Spinal cord (tissue), 9 donors: ENCODE measurements at regions not wholly inside any gene's neighbourhood (a gene's known extent, or its start where the extent isn't known, plus 50 kb on each side); places are given as distances from the start of the nearest gene placed in this dataset.

Experiments
- DNase-seq, 6 donors: peaks; one replicate each; pipeline versions ENCODE4 v3.0.0 to v3.0.0-alpha.2; 2013 to 2015; ENCODE audit warnings: low spot score in 6 of 6, low read depth in 4 of 6
- H3K27ac ChIP-seq: one replicate; pipeline ENCODE4 v1.5.1; 2013; ENCODE audit warnings: low read depth, low read length, control low read depth
- H3K27me3 ChIP-seq: one replicate; pipeline ENCODE4 v1.6.1; 2013; ENCODE audit warnings: low read length; ENCODE audit not compliant: control insufficient read depth, insufficient read depth
- H3K36me3 ChIP-seq: one replicate; pipeline ENCODE4 v1.6.1; 2013; ENCODE audit warnings: low read length; ENCODE audit not compliant: control insufficient read depth, insufficient read depth
- H3K4me1 ChIP-seq: one replicate; pipeline ENCODE4 v1.6.1; 2013; ENCODE audit warnings: low read length; ENCODE audit not compliant: control insufficient read depth, insufficient read depth
- H3K4me3 ChIP-seq: one replicate; pipeline ENCODE4 v1.5.1; 2013; ENCODE audit warnings: low read depth, low read length, control low read depth
- H3K9me3 ChIP-seq: one replicate; pipeline ENCODE4 v1.6.1; 2013; ENCODE audit warnings: low read length; ENCODE audit not compliant: control insufficient read depth, insufficient read depth
- WGBS: methylation state at CpG from one replicate; pipeline ENCODE4 v1.1.5; 2013; ENCODE audit warnings: missing lambda C conversion rate; ENCODE audit not compliant: insufficient coverage; 5-methylcytosine and 5-hydroxymethylcytosine counted together
- donor health status: healthy.

- Histone ChIP-seq H3K4me1 (no peaks in the 10 kb centered on the region), H3K9me3 (no peaks in the 10 kb centered on the region), H3K27me3 (no peaks in the 10 kb centered on the region), H3K4me3 (no peak overlapping the region), H3K27ac (no peak overlapping the region), H3K36me3 (no peaks in the 10 kb centered on the region)
- DNase-seq, result no peak
- 90% methylated on average over 3 of the region's 7 CpGs for WGBS
Observed at GRCh38 chr12:115657081-115658013, 620.1 kb downstream of the MED13L start.

DNA sequence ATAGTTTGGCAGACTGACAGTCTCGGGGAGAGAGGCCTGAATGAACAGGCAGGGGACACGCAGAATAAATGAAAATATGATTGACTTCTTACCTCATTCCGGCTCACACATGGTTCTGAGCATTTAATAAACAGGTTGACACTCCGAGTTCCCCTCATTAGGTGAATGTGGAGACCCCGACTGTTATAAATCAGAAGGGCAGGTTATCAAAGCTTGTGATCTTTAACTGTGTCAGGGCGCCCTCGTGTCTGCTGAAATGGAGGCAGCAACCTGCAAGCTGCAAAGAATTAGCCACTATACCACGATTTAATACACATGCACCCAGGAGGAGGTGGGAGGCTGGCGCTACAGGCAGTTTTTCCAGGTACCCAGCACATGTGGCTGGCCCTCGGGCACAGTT is 627.5 kb downstream of the MED13L start:
- 75% methylated on average over 5 of the region's 10 CpGs for WGBS
- no peaks in the 10 kb centered on the region for H3K27me3 ChIP-seq
- H3K27ac ChIP-seq, result no peak overlapping the region
- no peaks in the 10 kb centered on the region for H3K4me1 ChIP-seq
- peak in 1 of 6 donors; percentile 61 for DNase-seq
- no peak overlapping the region for H3K4me3 ChIP-seq
- H3K9me3 ChIP-seq, result no peaks in the 10 kb centered on the region
- no peaks in the 10 kb centered on the region for H3K36me3 ChIP-seq

- Histone ChIP-seq H3K36me3 (no peaks in the 10 kb centered on the region), H3K4me3 (no peak overlapping the region), H3K9me3 (no peaks in the 10 kb centered on the region), H3K27ac (no peak overlapping the region), H3K27me3 (no peaks in the 10 kb centered on the region), H3K4me1 (no peaks in the 10 kb centered on the region)
- 89% methylated on average over 1 of the region's 1 CpG for WGBS
- DNase-seq, result no peak
Observed at GRCh38 chr12:115648463-115648862, 629.0 kb downstream of the MED13L start.

DNA sequence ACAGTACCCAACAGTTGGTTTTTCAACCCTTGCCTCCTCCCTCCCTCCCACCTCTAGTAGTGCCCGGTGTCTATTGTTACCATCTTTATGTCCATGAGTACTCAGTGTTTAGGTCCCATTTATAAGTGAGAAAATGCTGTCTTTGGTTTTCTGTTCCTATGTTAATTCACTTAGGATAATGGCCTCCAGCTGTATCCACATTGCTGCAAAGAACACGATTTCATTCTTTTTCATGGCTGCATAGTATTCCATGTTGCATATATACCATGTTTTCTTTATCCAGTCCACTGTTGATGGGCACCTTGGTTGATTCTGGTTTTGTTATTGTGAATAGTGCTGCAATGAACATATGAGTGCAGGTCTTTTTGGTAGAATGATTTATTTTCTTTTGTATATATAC is 631.3 kb downstream of the MED13L start:
- no peak overlapping the region for H3K27ac ChIP-seq
- no peak for DNase-seq
- WGBS, result no CpG with 5 or more reads among the region's 2 CpGs
- no peaks in the 10 kb centered on the region for H3K9me3 ChIP-seq
- no peak overlapping the region for H3K4me3 ChIP-seq
- no peaks in the 10 kb centered on the region for H3K36me3 ChIP-seq
- H3K4me1 ChIP-seq, result no peaks in the 10 kb centered on the region
- H3K27me3 ChIP-seq, result no peaks in the 10 kb centered on the region

DNA sequence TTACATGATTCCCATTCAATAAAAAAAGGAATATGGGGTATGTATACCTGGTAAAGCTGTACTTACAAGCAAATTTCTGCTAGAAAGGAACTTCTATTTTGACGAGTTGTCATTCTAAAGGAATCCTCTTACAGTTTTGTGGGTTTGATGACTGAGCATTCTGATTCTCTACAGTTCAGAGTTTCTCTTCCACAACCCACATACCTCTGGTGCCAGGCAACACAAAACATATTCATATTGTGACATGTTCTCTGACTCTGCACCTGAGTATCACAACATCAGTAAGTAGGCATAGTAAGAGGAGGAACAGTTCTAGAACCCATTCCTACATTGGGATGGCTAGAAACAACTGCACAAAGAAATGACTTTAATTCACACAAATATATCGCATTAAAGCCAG is 636.6 kb downstream of the MED13L start:
- no peaks in the 10 kb centered on the region for H3K36me3 ChIP-seq
- H3K9me3 ChIP-seq, result no peaks in the 10 kb centered on the region
- H3K4me1 ChIP-seq, result peaks cover 11% of the 10 kb centered on the region
- no CpG with 5 or more reads among the region's 2 CpGs for WGBS
- H3K4me3 ChIP-seq, result no peak overlapping the region
- H3K27ac ChIP-seq, result no peak overlapping the region
- DNase-seq, result no peak
- no peaks in the 10 kb centered on the region for H3K27me3 ChIP-seq

GRCh38 chr12:115639648-115640012 is 637.9 kb downstream of the MED13L start:
- Histone ChIP-seq H3K4me1 (peaks cover 11% of the 10 kb centered on the region), H3K27ac (no peak overlapping the region), H3K9me3 (no peaks in the 10 kb centered on the region), H3K27me3 (no peaks in the 10 kb centered on the region), H3K36me3 (no peaks in the 10 kb centered on the region), H3K4me3 (no peak overlapping the region)
- 43% methylated on average over 4 of the region's 5 CpGs for WGBS
- DNase-seq, result no peak

DNA sequence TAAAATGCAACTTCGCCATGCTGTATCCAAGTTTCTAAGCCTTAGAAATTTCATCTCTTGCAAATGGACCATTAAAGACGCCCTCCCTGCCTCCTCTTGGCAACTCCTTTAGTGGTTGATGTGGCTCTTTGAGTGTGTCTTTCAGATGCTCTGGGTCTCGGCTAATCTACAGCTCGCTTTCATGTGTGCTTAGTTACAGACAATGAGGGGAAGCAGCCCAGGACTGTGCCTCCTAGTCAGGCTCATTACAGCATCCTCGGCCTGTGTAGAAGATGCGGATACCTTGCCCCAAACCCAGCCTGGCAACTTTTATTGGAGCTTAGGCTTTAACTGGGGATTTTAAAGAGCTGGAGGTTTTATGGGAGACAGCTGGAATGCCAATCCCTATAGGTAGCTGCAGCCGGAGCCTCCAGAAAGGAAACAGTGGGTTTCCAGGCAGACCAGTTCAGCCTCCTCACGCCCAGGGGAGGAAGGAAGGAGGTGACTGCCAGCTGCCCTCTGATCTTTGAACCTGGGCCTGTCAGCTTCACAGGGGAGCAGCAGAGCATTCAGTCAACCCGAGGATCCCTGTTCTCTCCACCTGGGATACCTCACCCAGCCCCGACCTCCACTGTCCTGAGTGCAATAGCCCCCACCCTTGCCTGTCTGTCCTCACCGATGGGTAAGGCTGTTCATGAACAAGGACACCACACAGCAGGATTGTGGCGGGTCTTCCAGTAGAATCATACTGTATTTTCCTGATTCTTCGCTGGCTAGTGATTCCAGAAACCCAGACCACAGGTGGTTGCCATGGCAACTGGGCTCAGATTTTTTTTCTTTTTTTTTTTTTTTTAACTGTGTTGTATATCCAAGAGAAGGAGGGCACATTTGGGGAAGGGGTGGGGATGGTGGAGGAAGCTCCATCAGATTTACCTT is 638.5 kb downstream of the MED13L start:
- no peaks in the 10 kb centered on the region for H3K9me3 ChIP-seq
- H3K4me3 ChIP-seq, result no peak overlapping the region
- 39% methylated on average over 10 of the region's 13 CpGs for WGBS
- DNase-seq, result peak in 4 of 6 donors; percentile 24 to 89 (median 48)
- H3K27me3 ChIP-seq, result no peaks in the 10 kb centered on the region
- H3K27ac ChIP-seq, result no peak overlapping the region
- H3K4me1 ChIP-seq, result peaks cover 11% of the 10 kb centered on the region
- no peaks in the 10 kb centered on the region for H3K36me3 ChIP-seq

DNA sequence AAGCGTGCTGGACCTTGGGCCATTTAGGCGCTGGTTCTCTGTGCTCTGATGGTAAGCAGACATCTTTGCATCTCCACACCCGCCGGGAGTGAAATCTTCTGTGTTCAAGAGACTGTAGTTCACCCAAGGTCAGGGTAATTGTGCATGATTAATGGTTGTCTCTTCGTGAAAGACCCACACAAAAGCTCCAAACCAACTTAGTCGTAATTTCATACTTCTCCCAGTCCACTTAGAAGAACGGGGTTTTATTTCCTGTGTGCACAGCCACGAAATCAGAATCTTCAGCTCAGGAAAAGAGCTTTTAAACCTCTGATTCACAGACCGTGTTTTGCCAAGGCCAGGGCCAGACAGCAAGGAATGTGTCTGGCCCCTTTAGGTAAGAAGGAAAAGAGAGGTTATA is 640.9 kb downstream of the MED13L start:
- 83% methylated on average over 2 of the region's 9 CpGs for WGBS
- no peak overlapping the region for H3K4me3 ChIP-seq
- H3K36me3 ChIP-seq, result no peaks in the 10 kb centered on the region
- H3K9me3 ChIP-seq, result no peaks in the 10 kb centered on the region
- peaks cover 11% of the 10 kb centered on the region for H3K4me1 ChIP-seq
- peak in 1 of 6 donors; percentile 9 for DNase-seq
- no peak overlapping the region for H3K27ac ChIP-seq
- no peaks in the 10 kb centered on the region for H3K27me3 ChIP-seq

DNA sequence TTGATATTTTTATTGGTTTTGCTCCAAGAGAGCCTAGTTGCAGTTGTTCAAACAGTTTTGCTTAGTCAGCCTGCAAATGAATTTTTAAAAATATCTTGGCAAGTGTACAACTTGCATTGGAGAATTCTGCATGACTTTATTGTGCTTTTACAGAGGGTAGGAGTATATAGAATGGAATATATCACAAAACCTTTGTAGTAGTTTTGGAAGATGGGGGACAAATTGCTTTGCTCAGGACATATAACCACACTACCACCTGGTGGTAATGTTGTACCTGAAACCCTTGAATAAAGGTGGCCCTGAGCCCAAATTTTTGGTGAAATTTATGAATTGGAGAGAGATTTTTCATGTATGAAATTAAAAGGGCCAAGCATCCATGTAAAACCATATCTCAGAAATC is 645.2 kb downstream of the MED13L start:
- H3K27ac ChIP-seq, result no peak overlapping the region
- H3K36me3 ChIP-seq, result no peaks in the 10 kb centered on the region
- H3K4me3 ChIP-seq, result no peak overlapping the region
- no peaks in the 10 kb centered on the region for H3K9me3 ChIP-seq
- no peaks in the 10 kb centered on the region for H3K27me3 ChIP-seq
- peak in 2 of 6 donors; percentile 14 to 65 for DNase-seq
- no peaks in the 10 kb centered on the region for H3K4me1 ChIP-seq
